A549 (cell line): ENCODE measurements at regions not wholly inside any gene's neighbourhood (a gene's known extent, or its start where the extent isn't known, plus 50 kb on each side); places are given as distances from the start of the nearest gene placed in this dataset.

Experiments used
- CHD2 ChIP-seq: fragments of 150-350 bp; IDR thresholded peaks from 2 replicates; pipeline ENCODE4 v1.6.1; 2014; ENCODE audit warnings: low read length; ENCODE audit not compliant: partially characterized antibody
- HOXA7 ChIP-seq: fragments of 250-450 bp; sonication (Bioruptor Pico); IDR thresholded peaks from 2 replicates; pipeline ENCODE4 v1.5.0; 2020; ENCODE audit warnings: mild to moderate bottlenecking, moderate library complexity
- PHF8 ChIP-seq: fragments of 200-600 bp; sonication (generic); IDR thresholded peaks from 2 replicates; pipeline ENCODE4 v1.6.1; 2016; ENCODE audit warnings: low read depth, mild to moderate bottlenecking, antibody characterized with exemption, moderate library complexity, borderline replicate concordance
- POLR2A ChIP-seq: IDR thresholded peaks from 2 replicates; pipeline ENCODE4 v1.6.1; 2012; ENCODE audit warnings: mild to moderate bottlenecking, low read length
- RCOR1 ChIP-seq: fragments of 150-350 bp; IDR thresholded peaks from 2 replicates; pipeline ENCODE4 v1.6.1; 2014; ENCODE audit warnings: antibody characterized with exemption, low read length, low read depth
- USF2 ChIP-seq: fragments of 450-650 bp; IDR thresholded peaks from 2 replicates; pipeline ENCODE4 v1.6.1; 2014; ENCODE audit warnings: antibody characterized with exemption
- TF ChIP-seq, protein P1 (sequence below): fragments of >200 bp; sonication (Bioruptor Twin); formaldehyde crosslinking; IDR thresholded peaks from 3 replicates; pipeline ENCODE4 v1.5.1; 2016
- TF ChIP-seq, protein P2 (sequence below): IDR thresholded peaks from 2 replicates; pipeline ENCODE4 v1.6.1; 2012
- TF ChIP-seq, protein P3 (sequence below): fragments of 200-600 bp; sonication (generic); IDR thresholded peaks from 2 replicates; pipeline ENCODE4 v1.6.1; 2016; ENCODE audit warnings: antibody characterized with exemption, mild to moderate bottlenecking, moderate library complexity

DNA sequence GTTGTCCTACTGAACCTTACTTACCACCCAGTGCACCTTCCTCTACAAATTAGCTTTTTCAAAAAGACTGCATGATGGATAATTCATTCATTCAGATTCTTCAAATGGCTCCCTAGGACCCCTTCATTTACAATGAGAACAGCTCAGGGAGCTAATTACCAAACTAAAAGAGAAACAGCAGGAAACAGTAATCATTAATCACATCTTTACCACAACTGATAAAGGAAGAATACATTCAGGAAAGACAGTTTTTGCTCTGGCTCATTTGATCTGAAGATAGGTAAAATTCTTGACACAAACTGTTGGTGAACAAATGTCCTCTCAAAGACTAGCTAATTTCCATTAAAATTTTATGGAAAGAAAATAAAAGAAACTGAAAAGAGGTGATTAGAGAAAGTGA is 1652.7 kb upstream of the LRRTM3 start:
- TF ChIP-seq CHD2 = no peak
- TF ChIP-seq, protein P1, sequence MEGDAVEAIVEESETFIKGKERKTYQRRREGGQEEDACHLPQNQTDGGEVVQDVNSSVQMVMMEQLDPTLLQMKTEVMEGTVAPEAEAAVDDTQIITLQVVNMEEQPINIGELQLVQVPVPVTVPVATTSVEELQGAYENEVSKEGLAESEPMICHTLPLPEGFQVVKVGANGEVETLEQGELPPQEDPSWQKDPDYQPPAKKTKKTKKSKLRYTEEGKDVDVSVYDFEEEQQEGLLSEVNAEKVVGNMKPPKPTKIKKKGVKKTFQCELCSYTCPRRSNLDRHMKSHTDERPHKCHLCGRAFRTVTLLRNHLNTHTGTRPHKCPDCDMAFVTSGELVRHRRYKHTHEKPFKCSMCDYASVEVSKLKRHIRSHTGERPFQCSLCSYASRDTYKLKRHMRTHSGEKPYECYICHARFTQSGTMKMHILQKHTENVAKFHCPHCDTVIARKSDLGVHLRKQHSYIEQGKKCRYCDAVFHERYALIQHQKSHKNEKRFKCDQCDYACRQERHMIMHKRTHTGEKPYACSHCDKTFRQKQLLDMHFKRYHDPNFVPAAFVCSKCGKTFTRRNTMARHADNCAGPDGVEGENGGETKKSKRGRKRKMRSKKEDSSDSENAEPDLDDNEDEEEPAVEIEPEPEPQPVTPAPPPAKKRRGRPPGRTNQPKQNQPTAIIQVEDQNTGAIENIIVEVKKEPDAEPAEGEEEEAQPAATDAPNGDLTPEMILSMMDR = no peak
- TF ChIP-seq, protein P2, sequence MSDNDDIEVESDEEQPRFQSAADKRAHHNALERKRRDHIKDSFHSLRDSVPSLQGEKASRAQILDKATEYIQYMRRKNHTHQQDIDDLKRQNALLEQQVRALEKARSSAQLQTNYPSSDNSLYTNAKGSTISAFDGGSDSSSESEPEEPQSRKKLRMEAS = no peak
- no peak for TF ChIP-seq POLR2A
- TF ChIP-seq RCOR1 = no peak
- no peak for TF ChIP-seq HOXA7 (CRISPR knock-in tag)
- TF ChIP-seq PHF8 = no peak
- no peak for TF ChIP-seq USF2
- TF ChIP-seq, protein P3, sequence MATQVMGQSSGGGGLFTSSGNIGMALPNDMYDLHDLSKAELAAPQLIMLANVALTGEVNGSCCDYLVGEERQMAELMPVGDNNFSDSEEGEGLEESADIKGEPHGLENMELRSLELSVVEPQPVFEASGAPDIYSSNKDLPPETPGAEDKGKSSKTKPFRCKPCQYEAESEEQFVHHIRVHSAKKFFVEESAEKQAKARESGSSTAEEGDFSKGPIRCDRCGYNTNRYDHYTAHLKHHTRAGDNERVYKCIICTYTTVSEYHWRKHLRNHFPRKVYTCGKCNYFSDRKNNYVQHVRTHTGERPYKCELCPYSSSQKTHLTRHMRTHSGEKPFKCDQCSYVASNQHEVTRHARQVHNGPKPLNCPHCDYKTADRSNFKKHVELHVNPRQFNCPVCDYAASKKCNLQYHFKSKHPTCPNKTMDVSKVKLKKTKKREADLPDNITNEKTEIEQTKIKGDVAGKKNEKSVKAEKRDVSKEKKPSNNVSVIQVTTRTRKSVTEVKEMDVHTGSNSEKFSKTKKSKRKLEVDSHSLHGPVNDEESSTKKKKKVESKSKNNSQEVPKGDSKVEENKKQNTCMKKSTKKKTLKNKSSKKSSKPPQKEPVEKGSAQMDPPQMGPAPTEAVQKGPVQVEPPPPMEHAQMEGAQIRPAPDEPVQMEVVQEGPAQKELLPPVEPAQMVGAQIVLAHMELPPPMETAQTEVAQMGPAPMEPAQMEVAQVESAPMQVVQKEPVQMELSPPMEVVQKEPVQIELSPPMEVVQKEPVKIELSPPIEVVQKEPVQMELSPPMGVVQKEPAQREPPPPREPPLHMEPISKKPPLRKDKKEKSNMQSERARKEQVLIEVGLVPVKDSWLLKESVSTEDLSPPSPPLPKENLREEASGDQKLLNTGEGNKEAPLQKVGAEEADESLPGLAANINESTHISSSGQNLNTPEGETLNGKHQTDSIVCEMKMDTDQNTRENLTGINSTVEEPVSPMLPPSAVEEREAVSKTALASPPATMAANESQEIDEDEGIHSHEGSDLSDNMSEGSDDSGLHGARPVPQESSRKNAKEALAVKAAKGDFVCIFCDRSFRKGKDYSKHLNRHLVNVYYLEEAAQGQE = no peak
